H1 (cell line): ENCODE measurements at regions not wholly inside any gene's neighbourhood (a gene's known extent, or its start where the extent isn't known, plus 50 kb on each side); places are given as distances from the start of the nearest gene placed in this dataset.

ENCODE experiments used
- CTCF ChIP-seq, 3 experiments: IDR thresholded peaks; 1 replicate in 2 of 3; 2 replicates in 1 of 3; pipeline versions ENCODE4 v1.5.1 to v1.6.1; 2011; ENCODE audit warnings: low read length in 3 of 3, mild to moderate bottlenecking in 3 of 3, inconsistent platforms in 2 of 3, low read depth in 1 of 3, moderate library complexity in 1 of 3; ENCODE audit not compliant: insufficient read depth in 1 of 3; ENCODE audit errors: control extremely low read depth in 1 of 3
- EZH2 ChIP-seq: fragments of 200-600 bp; sonication (generic); IDR thresholded peaks from 2 replicates; pipeline ENCODE4 v1.7.1; 2012; ENCODE audit warnings: low read depth, mild to moderate bottlenecking, moderate library complexity, low read length, inconsistent platforms; ENCODE audit not compliant: severe bottlenecking
- KDM1A ChIP-seq: fragments of 200-600, 300-600 bp; sonication (generic); IDR thresholded peaks from 2 replicates; pipeline ENCODE4 v1.7.1; 2016; ENCODE audit warnings: mild to moderate bottlenecking, low read length, borderline replicate concordance
- NRF1 ChIP-seq: IDR thresholded peaks from 2 replicates; pipeline ENCODE4 v1.6.1; 2011; ENCODE audit warnings: mild to moderate bottlenecking, low read depth, low read length, improper control_type of control experiment
- POLR2A ChIP-seq, 2 experiments: IDR thresholded peaks; 1 replicate in 1 of 2; 2 replicates in 1 of 2; pipeline ENCODE4 v1.6.1; 2011; ENCODE audit warnings: low read depth in 2 of 2, low read length in 2 of 2, mild to moderate bottlenecking in 2 of 2; ENCODE audit errors: control extremely low read depth in 1 of 2
- RFX5 ChIP-seq: IDR thresholded peaks from 2 replicates; pipeline ENCODE4 v1.6.1; 2011; ENCODE audit warnings: low read depth, low read length, improper control_type of control experiment, borderline replicate concordance
- TAF1 ChIP-seq: IDR thresholded peaks from 2 replicates; pipeline ENCODE4 v1.6.1; 2011; ENCODE audit warnings: mild to moderate bottlenecking, low read depth, low read length
- TEAD4 ChIP-seq: IDR thresholded peaks from 2 replicates; pipeline ENCODE4 v1.6.1; 2012; ENCODE audit warnings: low read depth, low read length, inconsistent platforms, mixed read lengths
- TF ChIP-seq, protein P1 (sequence below): IDR thresholded peaks from 2 replicates; pipeline ENCODE4 v1.6.1; 2011; ENCODE audit warnings: low read length, improper control_type of control experiment

DNA sequence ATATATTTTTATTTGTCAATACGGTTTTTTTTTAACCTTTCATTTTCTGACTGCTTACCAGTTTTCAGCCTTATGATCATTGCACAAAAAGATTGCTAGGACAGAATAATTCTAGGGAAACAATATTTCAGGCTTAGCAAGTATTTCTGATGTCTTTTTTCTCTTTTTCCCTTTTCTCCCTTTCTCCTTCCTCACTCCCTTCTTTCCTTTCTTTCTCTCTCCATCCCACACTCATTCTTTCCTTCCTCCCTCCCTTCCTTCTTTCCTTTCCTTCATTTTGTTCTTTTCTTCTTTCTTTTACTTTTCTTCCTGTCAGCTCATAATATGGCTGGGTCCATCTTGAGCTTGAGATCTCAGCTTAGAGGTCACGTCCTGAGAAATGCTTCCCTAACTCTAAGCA, 601.4 kb upstream of the NOVA1 start:
- TF ChIP-seq POLR2A (IDR thresholded peaks at IDR 0.05; ENCODE audit: control extremely low read depth in 1 of 2, low read depth in 2 of 2, low read length in 2 of 2) (no peak), RFX5 (no peak), CTCF (IDR thresholded peaks at IDR 0.05; ENCODE audit: control extremely low read depth in 1 of 3, insufficient read depth in 1 of 3, low read depth in 1 of 3, low read length in 3 of 3) (no peak), EZH2 (no peak), TEAD4 (no peak), NRF1 (no peak), TAF1 (no peak), KDM1A (no peak)
- TF ChIP-seq, protein P1, sequence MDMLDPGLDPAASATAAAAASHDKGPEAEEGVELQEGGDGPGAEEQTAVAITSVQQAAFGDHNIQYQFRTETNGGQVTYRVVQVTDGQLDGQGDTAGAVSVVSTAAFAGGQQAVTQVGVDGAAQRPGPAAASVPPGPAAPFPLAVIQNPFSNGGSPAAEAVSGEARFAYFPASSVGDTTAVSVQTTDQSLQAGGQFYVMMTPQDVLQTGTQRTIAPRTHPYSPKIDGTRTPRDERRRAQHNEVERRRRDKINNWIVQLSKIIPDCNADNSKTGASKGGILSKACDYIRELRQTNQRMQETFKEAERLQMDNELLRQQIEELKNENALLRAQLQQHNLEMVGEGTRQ, result no peak
